GM20431 (cell line): ENCODE measurements at regions not wholly inside any gene's neighbourhood (a gene's known extent, or its start where the extent isn't known, plus 50 kb on each side); places are given as distances from the start of the nearest gene placed in this dataset.

Source experiments
- in situ Hi-C: fragments of 300-500 bp; cut with MseI, MboI; formaldehyde crosslinking; loops from one replicate; pipeline ENCODE4 v1.15.0; 2020; ENCODE audit warnings: low sequenced_read_pairs; ENCODE audit not compliant: unreplicated experiment

DNA sequence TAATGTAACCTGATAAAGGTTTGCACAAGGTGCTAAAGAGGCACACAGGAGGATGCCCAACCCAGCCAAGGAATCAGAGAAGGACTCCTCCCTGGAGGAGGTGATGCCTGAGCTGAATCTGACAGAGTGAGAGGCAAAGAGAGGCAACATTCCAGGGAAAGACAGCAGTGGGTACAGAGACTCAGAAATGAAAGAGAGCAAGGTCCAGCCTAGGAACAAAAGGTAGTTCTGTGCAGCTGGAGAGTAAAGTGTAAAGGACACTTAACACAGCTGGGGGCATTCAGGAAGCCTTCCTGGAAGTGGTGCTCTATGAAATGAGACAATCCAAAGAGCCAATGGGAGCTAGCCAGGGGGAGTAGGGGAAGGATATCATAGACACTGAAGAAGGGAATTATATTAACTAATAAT, 181.0 kb upstream of the GLI2 start:
- in situ Hi-C loops: no loop called here

DNA sequence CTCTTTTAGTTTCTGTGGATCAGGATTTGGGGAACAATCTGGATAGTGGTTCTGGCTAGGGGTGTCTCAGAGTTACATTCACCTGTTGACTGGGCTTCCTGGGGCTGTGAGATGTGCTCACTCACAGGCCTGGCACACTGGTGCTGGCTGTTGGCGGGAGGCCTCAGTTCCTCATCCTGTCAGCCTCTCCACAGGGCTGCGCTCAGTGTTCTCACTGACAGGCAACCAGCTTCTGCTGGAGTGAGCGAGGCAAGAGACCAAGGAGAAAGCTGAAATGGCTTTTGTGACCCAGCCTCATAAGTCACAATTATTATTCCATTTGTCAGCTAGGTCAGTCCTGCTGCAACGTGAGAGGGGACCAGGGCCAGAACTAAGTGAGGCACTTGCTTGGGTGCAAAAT, 180.6 kb upstream of the GLI2 start:
- in situ Hi-C loops: no loop called here

GRCh38 chr2:120556911-120557310, 178.8 kb upstream of the GLI2 start:
- in situ Hi-C loops: no loop called here

DNA sequence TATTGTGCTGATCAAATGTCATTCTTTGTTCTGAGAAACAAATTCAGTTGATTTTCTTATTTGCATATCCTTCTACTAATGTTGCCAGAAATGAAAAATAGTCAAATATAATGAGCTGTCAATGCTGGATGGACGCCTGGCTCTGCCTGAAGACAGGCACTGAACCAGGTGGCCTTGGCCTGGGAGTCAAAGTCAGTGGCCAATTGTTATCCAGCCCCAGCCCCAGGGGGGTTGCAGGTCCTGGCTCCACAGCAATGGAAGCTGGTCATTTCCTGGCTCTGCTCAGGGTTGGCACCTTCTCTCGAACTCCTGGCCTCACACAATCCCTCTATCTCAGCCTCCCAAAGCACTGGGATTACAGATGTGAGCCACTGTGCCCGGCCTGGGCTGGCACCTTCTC, 176.8 kb upstream of the GLI2 start:
- in situ Hi-C loops: no loop called here

DNA sequence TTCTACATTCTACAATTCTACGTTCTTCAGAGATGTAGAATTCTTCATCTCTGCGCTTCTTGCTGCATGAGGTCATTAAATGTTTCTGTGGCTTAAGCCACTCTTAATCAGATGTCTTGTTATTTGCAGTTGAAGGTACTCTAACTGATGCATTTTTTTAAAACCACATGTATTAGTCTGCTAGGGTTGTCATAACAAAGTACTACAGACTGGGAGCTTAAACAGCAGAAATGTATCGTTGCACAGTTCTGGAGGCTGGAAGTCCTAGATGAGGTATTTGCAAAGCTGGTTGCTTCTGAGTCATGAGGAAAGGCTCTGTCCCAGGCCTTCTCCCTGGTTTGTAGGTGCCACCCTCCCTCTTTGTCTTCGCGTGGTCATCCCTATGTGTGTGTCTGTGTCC, 176.3 kb upstream of the GLI2 start:
- in situ Hi-C loops: no loop called here

DNA sequence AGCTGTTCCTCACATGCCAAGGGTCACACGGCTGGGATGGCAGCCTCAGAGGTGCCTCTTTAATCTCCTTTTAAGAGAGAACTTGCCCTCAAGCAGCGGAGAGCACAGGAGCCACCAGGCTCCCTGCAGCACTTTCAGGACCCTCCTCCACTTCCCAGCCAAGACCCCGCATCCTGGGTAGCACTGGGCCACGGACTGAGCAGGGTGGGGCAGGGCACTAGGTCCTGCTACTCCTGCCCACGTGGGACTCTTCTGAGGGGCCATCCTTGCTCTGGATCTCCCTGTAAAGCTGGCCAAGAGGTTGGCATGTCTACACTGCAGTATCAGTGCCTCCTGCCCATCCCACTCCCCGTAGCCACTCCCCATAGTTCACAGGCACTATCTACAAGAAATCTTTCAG, 175.3 kb upstream of the GLI2 start:
- in situ Hi-C loops: no loop called here

GRCh38 chr2:120561379-120562035, 174.2 kb upstream of the GLI2 start:
- in situ Hi-C loops: no loop called here

- in situ Hi-C loops: no loop called here
Observed at GRCh38 chr2:120562218-120563005, 173.3 kb upstream of the GLI2 start.

- in situ Hi-C loops: no loop called here
Observed at GRCh38 chr2:120563616-120564015, 172.1 kb upstream of the GLI2 start.

DNA sequence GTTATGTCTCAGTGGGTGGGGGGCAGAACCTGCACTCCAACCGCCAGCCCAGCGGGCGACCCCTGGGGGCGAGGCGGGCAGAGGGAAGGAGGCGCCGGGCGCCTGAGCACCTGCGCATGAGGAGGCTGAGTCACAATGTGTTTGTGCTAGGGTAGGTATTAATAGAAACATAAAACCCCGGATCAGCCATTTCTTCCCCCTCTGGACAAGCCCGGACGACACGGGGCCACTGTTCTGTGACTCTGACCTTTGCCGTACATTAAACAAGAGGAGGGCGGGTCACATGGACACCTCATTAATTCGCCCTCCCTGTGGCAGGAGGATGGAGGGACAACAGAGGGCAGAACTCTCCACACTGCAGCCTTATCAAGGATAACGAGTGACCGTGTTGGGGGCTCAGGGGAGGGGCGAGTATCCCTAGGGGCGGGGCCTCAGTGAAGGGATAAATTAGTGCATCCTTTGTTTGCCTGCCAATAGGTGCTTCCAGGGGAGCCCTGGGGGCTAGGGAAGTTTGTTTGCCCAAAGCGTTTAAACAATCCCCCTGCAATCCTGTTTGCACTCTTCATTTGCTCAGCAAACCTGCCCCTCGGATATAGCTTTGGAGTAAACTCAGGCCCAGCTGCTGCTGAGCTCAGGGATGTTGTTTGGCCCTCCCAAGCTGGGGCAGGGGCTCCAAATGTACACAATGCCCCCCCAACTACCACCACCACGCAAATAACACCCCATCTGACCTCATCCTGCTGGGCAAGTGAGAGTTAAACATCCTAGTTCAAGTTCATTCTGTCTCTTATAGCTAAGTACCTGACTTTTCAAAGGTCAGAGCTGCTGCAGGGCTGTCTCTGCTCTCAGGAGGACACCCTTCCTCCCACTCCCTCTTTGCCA, 171.2 kb upstream of the GLI2 start:
- in situ Hi-C loops: no loop called here

DNA sequence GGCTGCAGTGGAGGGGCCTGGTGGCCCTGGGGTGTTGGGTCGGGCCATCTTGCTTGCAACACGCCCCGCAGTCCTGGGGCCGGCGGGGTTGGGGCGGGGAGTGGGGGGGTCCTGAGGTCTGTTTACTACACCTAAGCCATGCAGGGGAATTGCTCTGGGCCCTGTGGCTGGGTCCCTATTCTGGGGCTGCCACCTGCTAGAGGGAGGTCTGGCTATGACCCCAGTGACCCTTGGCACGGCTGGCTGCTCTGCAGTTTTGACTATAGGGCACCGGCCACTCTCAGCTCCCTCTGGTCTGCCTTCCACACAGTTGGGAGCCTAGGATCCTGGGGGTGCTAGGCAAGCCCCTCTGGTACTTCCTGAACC, 170.6 kb upstream of the GLI2 start:
- in situ Hi-C loops: no loop called here

DNA sequence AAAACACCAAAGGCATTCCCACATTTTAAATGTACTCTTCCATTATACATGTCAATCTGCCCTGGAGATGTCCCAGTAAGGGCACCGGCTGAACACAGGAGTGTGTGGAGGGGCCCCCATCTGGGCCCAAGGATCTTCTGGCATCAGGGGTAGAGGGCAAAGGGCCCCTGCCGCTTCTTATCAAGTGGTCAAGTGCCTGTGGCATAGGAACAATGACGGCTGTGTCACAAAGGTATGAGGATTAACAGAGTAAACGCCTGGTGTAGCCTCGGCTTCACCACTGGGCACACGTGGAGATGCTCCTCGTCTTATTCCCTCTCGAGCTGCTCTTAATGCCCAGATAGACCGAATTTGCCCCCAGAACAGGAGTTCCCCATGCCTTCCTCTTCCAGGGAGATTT, 169.7 kb upstream of the GLI2 start:
- in situ Hi-C loops: no loop called here

DNA sequence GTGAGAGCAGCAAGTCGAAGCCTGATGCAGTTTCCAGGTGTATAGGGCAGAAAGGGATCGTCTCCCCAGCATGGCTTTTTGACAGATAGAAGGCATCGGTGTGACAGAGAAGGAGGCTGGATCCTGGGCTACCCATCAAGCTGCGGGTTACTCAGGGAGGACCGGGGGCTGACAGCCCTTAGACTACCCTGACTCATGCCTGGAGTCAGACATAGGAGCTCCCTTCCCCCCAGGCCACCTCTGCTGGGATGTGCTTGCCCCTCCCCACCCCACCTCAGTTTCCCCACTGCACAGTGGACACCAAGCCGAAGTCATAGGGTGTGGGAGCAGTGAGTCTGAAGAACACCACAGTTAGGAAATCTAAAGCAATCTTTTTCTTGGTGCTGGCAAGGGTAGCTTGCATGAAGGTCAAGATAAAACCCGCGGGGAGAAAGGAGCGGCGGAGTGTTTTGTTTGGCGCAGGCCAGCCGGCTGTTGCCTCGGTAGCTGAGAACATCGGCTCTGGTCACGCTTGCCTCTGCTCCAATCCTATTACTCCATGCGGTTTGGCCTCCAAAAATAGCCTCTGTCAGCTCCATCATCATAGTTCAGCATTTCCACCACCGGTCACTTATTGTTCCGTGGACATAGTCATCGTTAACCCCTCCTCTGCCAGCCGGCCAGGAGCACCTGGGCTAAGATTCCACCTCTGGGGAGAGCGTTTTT, 169.2 kb upstream of the GLI2 start:
- in situ Hi-C loops: no loop called here

DNA sequence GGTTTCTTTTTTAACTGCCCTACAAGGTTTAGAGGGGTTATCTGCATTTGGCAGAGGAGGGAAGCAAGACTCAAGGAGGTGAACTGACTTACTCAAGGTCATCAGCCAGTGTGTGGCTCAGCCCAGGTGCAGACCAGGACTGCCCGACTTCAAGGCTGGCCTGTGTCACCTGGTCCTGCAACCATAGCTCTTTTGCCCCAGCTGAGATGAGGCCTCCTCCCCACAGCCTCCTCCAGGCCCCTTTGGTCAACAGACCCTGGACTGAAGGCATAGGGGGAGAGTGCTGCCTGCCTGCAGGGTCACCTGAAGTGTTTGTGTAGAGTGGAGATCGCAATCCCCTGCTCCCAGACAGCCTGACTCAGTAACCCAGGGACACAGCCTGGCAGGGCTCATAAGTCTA, 168.5 kb upstream of the GLI2 start:
- in situ Hi-C loops: no loop called here

DNA sequence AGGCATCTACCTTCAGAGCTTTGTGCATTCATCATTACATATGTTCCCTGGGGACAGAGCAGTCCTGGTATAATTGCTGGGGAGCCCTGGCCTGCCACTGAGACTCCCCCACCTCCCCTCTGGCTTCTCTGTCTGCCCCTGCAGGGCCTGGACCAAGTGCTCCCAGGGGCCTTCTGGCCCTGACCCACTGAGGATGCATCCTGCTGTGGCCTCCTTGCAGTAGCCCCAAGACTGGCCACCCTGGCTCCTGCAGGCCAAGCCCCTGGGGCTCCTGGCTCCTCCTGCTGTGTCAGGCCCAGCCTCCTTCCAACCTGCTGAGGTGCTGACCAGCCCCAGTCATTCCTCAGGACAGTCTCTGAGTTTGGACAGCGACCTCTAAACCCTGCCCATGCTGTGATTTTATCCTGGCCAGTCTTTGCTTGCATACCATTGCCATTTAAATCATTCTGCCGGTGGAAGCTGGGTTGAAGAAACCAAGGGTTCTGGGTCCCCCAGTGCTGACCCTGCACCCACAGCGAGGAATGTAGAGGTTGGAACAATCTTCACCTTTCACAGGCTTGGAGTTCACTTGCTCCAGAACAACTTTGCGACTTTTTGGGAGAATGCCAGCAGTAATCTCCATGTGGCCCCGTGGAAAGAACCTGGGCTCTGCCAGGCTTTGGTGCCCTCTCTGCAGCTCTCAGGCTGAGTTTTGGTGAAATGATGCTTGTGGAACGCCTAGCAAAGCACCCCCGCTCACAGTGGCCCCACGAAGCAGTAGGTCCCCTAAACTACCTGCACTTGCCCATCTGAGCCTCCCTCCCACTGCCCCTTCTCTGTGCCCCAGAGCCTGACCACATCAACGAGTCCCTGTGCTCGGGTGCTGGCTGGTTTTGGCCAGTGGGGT, 167.3 kb upstream of the GLI2 start:
- in situ Hi-C loops: no loop called here

DNA sequence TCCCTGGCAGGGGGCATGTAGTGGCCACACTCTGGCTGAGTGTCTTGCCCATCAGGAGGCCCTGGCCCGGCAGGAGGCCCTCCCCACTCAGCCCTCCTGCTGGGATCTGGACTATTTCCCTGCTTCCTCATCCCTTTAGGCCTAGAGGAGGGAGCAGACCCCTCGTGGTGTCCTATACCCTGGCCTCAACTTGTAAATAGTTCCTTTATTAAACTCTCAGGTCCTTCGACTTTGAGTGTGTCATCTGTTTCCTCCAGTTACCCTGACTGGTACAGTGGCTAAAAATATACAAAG, 166.7 kb upstream of the GLI2 start:
- in situ Hi-C loops: no loop called here

- in situ Hi-C loops: no loop called here
Observed at GRCh38 chr2:120570001-120570400, 165.7 kb upstream of the GLI2 start.

- in situ Hi-C loops: no loop called here
Observed at GRCh38 chr2:120570546-120570945, 165.1 kb upstream of the GLI2 start.

- in situ Hi-C loops: no loop called here
Observed at GRCh38 chr2:120571015-120571728, 164.5 kb upstream of the GLI2 start.
